GM04504 (cell line): ENCODE measurements at regions not wholly inside any gene's neighbourhood (a gene's known extent, or its start where the extent isn't known, plus 50 kb on each side); places are given as distances from the start of the nearest gene placed in this dataset.
"Not testable (repeated sequence)": the region's sequence is repeated elsewhere in the genome, so short reads cannot be mapped to it uniquely, and the experiment has no call there.

Source experiments
- DNase-seq: peaks from one replicate; pipeline ENCODE4 v3.0.0-alpha.2; 2012; ENCODE audit warnings: low read depth

DNA sequence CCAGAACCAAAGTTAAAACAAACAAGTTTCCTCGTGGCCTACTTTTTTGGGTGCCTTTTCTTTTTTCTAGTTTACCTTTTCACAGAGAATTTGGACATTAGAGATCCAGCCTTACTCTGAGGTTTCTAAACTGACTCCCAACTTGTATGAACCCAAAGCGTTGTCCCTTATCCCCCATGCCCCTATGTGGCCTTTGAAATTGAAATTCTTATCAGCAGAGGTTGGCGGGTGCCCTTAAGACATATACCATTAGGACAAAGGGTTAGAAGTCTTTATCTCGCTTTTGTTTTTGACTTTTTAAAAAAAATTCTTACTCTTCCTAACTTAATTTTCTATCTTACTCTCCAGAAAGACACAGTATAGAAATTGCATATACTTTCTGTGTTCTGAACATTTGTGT is 76.3 kb upstream of the C7orf33 start:
- DNase-seq, result no peak

DNA sequence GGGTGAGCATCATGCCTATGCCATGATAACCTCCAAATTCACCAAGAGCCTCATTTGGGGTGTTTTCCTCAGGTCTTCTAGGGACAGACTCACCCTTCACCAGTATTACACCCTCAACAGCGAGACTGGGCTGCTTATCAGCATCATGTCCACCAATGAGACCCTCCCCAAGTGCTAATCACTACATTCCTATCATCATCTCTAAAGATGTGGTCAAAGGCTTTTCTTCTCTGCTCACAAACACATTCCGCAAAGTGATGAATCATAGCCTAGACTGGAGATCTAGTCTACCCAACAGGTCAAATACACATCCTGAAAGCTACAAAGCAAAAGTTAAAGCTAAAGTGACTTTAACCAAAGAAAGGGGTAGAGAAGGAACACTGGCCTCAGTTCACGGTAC is 75.3 kb upstream of the C7orf33 start:
- no peak for DNase-seq

DNA sequence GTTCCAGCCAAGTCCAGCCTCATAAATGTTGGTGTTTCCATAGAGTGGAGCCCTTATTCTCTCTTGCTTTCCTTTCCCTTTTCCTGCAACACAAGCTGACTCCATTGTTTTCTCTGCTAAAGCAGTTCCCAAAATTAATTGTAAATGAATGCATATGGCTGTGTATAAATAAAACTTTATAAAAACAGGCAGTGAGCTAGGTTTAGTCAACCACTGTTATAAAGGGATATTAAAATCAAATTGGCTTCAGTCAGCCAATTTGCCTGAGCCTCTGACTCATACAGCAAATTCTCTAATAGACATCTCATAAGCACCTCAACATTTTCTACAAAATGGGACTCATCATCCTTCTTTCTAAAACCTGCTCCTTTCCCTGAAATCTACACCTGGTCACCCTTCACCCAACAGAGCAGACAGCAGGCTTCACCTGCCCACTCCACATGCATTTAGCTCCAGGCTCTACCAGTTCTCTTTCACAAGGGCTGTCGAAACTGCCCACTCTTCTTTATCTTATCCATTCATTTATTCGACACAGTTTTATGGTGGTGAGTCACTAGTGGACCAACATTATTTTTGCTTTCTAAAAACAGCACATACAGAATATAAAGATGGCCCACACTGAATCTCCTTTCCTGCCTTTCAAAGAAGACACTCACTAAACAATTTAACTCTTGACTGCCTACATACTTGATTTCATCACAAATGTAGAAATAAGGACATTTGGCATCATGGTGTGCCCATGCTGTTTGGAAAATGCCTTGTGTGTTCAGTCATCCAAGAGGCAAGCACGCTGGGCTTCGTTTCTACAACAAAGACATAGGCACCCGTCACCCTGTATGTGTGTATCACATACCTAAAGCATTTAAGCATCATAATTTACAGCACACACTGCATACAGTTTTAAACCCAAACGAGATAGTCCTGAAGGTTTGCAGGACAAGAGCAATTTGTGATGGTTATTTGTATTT is 74.6 kb upstream of the C7orf33 start:
- no peak for DNase-seq

DNA sequence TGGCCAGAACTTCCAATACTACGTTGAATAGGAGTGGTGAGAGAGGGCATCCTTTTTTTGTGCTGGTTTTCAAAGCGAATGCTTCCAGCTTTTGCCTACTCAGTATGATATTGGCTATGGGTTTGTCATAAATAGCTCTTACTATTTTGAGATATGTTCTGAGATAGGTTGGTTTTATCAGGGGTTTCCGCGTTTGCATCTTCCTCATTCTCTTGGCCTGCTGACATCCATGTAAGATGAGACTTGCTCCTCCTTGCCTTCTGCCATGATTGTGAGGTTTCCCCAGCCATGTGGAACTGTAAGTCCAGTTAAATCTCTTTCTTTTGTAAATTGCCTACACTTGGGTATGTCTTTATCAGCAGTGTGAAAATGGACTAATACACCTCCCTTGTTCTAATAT is 71.2 kb upstream of the C7orf33 start:
- DNase-seq, result not testable (repeated sequence)

DNA sequence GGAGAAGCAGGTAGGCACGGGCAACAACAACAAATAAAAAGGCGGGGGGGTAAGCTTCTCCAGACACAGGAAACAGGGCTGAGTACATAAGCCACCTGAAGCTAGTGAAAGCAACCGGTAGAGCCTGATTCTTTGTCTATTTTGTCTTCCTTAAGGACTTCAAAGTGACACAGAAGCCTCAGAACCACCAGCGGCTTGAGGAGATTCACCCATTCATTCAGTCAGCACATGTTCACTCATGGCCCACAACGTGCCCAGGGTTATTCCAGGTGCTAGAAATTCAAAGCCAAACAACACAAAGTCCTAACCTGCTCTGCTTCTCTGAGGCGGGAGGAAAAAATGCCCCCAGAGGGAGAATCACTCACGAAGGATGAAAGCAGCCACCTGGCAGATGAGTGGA is 69.3 kb upstream of the C7orf33 start:
- DNase-seq, result no peak

DNA sequence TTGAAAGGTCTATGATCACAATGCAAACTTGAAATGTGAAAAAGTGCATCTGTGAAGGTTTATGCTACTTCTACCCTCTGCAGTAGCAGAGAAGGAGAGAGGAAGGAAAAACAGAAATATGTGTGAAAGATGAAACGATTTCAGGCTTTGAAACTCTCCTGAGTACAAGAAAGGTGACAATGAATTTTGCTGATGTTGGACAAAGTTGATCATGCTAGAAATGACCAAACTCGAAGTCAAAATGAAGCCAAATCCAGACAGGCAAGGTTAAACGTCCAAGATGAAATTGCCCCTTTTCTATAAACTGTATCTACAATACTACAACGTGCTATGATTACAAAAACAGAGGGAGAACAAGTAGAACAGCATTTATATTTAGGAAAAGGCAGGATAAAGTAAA is 67.0 kb upstream of the C7orf33 start:
- DNase-seq, result no peak

DNA sequence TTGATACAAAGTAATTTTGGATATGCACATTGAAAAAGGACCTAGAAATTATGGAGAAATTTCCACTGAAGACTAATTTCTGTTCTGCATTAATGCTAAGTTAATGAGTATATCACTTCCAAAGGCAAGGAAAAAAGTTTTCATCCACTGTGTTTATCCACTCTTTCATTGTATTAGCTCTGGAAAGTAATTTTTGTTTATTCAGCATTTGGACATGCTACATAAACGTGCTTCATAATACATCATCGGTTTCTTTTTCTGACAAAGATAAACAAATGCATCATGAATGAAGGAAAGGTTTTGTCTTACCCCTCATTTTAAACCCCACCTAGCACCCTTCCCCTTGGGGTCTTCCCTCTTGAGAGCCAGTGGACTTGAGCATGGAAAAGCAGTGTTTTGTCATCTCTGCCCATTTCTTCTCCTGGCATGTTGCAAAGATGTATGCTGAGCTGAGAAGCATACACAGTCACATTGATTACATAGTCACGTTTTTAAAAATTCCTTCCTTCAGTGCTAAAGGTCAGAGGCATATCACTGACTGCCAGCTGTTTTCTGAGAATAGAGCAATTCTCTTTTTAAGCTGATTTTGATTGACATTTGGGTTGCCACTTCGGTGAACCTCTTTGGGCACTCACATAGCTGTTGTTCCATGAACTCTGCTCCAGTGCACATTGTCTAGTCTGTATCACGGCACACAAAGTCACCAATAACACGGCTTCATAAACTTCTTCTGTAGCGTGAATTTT is 65.9 kb upstream of the C7orf33 start:
- no peak for DNase-seq

DNA sequence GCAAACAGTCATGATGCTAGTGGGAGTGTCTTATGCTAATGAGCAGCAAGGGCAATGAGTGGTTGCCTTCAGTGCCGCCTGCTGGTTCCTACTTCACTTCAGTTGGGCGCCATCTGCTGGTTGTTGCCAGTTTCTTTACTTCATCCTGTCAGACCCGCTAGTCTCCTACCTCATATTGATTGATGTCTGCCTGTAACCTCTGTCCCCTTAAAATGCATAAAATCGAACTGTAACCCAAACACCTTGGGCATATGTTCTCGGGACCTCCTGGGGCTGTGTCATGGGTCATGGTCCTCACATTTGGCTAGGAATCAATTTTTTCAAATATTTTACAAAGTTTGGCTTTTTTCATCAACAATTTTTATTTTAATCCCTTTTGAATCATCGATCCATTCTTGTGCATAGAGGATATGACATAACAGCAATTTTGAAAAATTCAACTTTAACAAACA is 62.8 kb upstream of the C7orf33 start:
- DNase-seq, result peak; percentile 51

DNA sequence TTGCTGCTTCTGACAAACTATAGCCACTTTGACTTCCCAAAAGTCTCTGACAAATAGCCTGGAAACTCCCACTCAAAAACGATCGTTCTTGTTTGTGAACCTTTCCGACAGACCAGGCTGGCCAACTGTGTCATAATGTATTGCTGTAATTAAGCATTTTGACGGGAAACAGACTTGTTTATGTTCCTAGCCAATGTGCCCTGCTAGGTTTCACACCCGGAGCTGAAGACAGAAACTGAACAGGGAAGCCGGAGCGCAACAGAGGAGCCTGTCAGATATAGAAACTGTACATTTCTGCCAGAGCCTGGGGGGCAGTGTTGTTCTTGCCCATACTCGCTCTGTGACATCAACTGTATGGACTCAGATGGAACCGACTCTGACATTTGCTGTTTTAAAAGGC is 55.3 kb upstream of the C7orf33 start:
- no peak for DNase-seq

DNA sequence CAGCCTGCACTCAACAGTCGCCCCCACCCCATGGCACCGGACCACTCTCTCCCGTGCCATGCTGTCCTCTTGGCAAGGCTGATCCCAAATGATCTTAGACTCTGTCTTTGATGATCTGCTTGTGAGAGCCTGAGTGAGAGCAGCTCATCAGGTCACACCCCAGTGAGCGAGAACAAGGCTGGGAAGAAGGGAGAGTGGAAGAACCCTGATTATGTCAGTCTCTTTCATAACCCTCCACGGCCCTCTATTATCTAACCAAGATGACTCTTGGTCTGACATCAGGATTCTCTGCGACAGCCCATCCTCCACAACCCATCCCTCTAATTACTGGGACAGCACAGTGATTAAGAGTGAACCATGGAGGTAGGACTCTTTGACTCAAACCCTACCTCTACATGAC is 53.1 kb upstream of the C7orf33 start:
- DNase-seq, result no peak

DNA sequence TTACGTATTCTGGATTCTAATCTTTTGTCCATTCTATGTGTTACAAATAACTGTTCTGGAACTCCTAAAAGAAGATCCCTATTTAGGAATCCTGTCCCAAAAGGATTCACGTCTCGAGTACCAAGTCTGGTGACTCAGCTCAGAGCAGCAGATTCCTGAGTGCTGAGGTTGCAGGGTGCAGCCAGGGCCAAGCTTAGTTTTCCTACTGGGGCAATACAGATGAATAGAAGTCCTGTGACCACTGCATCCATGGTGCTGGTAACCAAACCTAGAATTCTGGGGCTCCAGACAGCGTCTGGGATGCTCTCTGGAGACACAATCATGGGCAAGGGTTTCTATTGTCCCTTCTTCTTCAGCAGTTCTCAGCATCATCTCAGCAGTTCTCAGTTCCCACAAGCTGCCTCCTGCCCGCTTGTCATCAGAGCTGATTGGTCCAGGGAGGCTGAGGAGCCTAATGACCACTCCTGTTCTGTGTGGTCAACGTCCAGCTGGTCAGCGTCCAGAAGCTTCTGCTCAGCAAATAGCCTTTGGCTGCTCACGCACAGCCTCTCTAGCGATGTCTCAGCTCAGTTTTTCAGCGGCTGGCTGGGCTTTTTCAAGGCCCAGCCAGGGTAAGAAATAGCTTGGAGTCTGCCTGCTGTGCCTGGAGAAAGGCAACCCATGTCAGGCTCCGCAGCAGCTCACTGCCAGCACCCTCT is 50.4 kb upstream of the C7orf33 start:
- DNase-seq, result peak; percentile 13
